GM12872 (cell line): ENCODE measurements at regions not wholly inside any gene's neighbourhood (a gene's known extent, or its start where the extent isn't known, plus 50 kb on each side); places are given as distances from the start of the nearest gene placed in this dataset.
A peak's percentile ranks its signal among the peaks of the same experiment; 100 is the strongest.

ENCODE experiments used
- CTCF ChIP-seq: IDR thresholded peaks from 3 replicates; pipeline ENCODE4 v1.5.1; 2011; ENCODE audit warnings: low read depth, mild to moderate bottlenecking, low read length, moderate library complexity; ENCODE audit not compliant: insufficient read depth

DNA sequence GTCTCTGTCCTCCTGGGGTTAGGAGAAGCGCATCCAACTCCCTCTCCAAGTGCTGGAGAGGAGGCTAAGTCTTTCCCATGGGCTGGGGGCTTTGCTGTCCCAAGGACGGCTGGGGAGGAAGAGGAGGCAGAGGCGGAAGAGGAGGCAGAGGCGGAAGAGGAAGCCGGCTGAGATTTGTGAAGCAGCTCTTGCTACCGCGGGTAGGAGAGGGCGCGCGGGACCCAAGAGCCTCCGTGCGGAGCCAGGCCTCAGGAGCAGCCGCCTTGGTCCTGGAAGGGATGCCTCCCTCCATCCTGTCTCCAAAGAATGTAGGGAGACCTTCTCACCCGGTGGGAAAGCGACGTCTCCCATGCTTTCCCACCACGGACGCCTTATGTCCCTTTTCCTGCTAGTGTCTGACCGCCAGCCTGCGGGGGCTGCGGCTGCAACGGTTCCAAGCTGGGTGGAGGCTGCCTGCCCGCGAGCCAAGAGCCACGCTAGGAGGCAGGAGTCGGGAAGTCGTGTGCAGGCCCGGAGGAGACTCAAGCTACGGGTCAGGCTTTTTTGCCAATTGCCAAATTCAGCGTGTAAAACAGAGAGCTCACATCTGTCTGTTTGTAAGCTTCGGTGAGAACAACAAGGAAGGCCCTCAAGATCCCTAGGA is 320.3 kb downstream of the FAM72C start:
- TF ChIP-seq CTCF = no peak

DNA sequence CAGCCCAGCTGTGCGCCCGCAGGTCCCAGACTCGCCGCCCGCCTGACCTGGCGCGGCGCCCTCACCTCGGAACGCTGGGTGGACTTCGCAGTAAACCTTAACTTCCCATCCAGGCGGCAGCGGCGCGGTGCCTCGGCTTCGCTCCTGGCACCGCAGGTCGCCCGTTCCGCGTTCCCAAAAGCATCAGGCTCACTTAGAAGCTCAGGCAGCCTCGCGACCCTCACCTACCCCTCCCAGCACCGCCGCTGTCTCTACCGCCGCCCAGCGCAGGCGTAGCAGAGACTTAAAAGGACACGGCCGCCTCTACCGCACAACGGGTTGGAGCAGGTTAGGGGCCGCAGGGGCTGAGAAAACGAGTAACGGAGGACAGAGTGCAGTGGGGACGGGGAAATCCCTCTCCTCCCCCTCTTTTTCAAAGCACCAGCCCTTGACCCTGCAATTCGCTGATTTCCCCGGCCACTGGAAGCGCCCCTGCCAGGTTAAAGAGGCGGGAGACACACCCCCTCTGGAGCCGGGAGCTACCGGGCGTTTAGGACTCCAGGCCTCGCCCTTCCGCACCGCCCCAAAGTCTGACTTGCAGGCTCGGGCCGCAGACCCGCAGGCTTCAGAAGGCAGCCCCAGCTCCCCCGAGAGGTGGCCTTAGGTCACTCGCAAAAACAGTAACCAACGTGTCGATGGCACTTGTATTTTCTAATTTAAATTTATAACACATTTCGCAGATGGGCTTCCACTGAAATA is 328.5 kb downstream of the FAM72C start:
- TF ChIP-seq CTCF = no peak

DNA sequence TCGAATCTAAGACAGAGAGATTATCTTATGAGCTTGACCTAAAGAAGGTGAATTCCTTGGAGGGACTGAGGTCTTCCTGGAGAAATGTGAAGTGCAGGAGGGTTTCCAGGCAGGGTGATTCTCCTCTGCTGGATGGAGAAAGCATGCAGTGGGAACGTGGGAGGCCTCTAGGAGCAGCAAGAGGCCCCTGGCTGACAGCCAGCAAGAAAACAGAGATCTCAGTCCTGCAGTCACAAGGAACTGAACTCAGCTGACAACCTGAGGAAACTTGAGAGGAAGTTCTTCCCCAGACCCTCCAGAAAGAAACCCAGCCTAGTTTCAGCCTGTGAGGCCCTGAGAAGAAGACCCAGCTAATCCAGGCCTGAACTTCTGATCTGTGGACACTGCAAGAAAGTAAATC is 345.9 kb downstream of the FAM72C start:
- no peak for TF ChIP-seq CTCF

- TF ChIP-seq CTCF = no peak
Observed at GRCh38 chr1:143619851-143620250, 351.9 kb downstream of the FAM72C start.

DNA sequence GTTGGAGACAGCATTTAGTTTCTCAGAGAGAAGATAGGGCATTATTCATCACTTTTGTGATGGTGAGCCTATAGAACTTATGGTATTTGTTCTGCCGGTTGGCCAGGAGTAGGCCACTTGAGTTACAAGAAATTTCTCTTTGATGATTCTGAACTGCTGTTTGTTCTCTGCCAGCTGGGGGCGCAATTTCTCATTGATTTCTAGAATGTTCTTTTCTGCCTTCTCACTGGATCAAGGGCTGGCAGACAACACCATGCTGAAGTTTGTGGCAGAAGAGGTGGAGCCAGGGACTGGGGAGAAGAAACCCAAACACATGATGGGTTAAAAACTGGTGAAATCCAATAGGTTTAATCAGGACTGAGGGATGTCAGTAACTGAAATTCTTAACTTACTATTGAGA is 360.6 kb downstream of the FAM72C start:
- peak; percentile 25; the same call in 1 of the 3 replicates for TF ChIP-seq CTCF

- TF ChIP-seq CTCF = no peak
Observed at GRCh38 chr1:143610196-143610595, 361.6 kb downstream of the FAM72C start.

GRCh38 chr1:143604887-143605286 is 366.9 kb downstream of the FAM72C start:
- TF ChIP-seq CTCF = no peak
